PC-3 (cell line): ENCODE measurements at regions not wholly inside any gene's neighbourhood (a gene's known extent, or its start where the extent isn't known, plus 50 kb on each side); places are given as distances from the start of the nearest gene placed in this dataset.

ENCODE experiments used
- ATAC-seq: fragments of 200-7000 bp; cut with Tn5 transposase; 2 replicates; pipeline ENCODE4 v1.9.1; 2020; ENCODE audit warnings: mild to moderate bottlenecking, moderate library complexity
- BruUV-seq: library from RNA; stranded (reverse); fragments of 400-500 nt; replicated peaks from 2 replicates; lab custom pipeline; 2021; lab: Mats Ljungman, UMichigan
- CTCF ChIA-PET: fragments of 300-600 bp; sonication (Branson Sonifier 250); formaldehyde crosslinking; loops from one replicate; lab custom pipeline; 2022; ENCODE audit warnings: antibody characterized with exemption; lab: Charles Lee
- POLR2A ChIA-PET: fragments of 300-600 bp; sonication (Branson Sonifier 250); formaldehyde crosslinking; loops from one replicate; lab custom pipeline; 2022; ENCODE audit warnings: antibody characterized with exemption; ENCODE audit not compliant: unreplicated experiment; lab: Charles Lee
- DNase-seq: peaks from one replicate; pipeline ENCODE4 v3.0.0-alpha.2; 2015
- H2AFZ ChIP-seq: fragments of 300-600 bp; sonication (generic); 2 replicates; pipeline ENCODE4 v1.6.0; 2016; ENCODE audit warnings: antibody characterized with exemption, low read length
- H3F3A ChIP-seq: fragments of 300-600 bp; sonication (generic); one replicate; pipeline ENCODE4 v1.6.0; 2017; ENCODE audit warnings: antibody characterized with exemption, low read length, control low read depth, mild to moderate bottlenecking; ENCODE audit not compliant: unreplicated experiment
- H3K27ac ChIP-seq: fragments of 300-600 bp; sonication (generic); 2 replicates; pipeline ENCODE4 v1.5.1; 2016; ENCODE audit warnings: mild to moderate bottlenecking, low read length
- H3K27me3 ChIP-seq: fragments of 300-600 bp; sonication (generic); 2 replicates; pipeline ENCODE4 v1.6.1; 2016; ENCODE audit warnings: low read length, mixed read lengths
- H3K36me3 ChIP-seq: fragments of 300-600 bp; sonication (generic); 2 replicates; pipeline ENCODE4 v1.6.1; 2016; ENCODE audit warnings: low read depth, mixed run types, low read length, mixed read lengths
- H3K4me1 ChIP-seq: fragments of 300-600 bp; sonication (generic); 2 replicates; pipeline ENCODE4 v1.5.1; 2016; ENCODE audit warnings: low read length; ENCODE audit not compliant: insufficient read depth
- H3K4me2 ChIP-seq: fragments of 300-600 bp; sonication (generic); 2 replicates; pipeline ENCODE4 v1.6.0; 2016; ENCODE audit warnings: low read length
- H3K4me3 ChIP-seq: fragments of 300-600 bp; sonication (generic); 2 replicates; pipeline ENCODE4 v1.5.1; 2016; ENCODE audit warnings: mild to moderate bottlenecking, low read length, mixed read lengths
- H3K79me2 ChIP-seq: fragments of 300-600 bp; sonication (generic); 2 replicates; pipeline ENCODE4 v1.6.1; 2017; ENCODE audit warnings: low read length, mixed read lengths
- H3K9ac ChIP-seq: fragments of 300-600 bp; sonication (generic); 2 replicates; pipeline ENCODE4 v1.6.0; 2016; ENCODE audit warnings: mild to moderate bottlenecking, low read length
- H3K9me2 ChIP-seq: fragments of 300-600 bp; sonication (generic); replicated peaks from 2 replicates; pipeline ENCODE4 v1.6.1; 2016; ENCODE audit warnings: mixed run types, low read length, mixed read lengths
- H3K9me3 ChIP-seq: fragments of 300-600 bp; sonication (generic); 2 replicates; pipeline ENCODE4 v1.6.1; 2016; ENCODE audit warnings: low read length, mixed read lengths
- H4K20me1 ChIP-seq: fragments of 300-600 bp; sonication (generic); 2 replicates; pipeline ENCODE4 v1.6.1; 2016; ENCODE audit warnings: low read length, mixed read lengths
- CTCF ChIP-seq: fragments of 300-600 bp; sonication (generic); conservative IDR thresholded peaks from 2 replicates; pipeline ENCODE4 v1.5.1; 2017; ENCODE audit warnings: antibody characterized with exemption, low read depth, mild to moderate bottlenecking, low read length
- EZH2 ChIP-seq: fragments of 300-600 bp; sonication (generic); IDR thresholded peaks from one replicate; pipeline ENCODE4 v1.6.1; 2017; ENCODE audit warnings: antibody characterized with exemption, mild to moderate bottlenecking, low read length; ENCODE audit not compliant: unreplicated experiment
- EZH2phosphoT487 ChIP-seq: fragments of 300-600 bp; sonication (generic); IDR thresholded peaks from 2 replicates; pipeline ENCODE4 v1.6.1; 2018; ENCODE audit warnings: mild to moderate bottlenecking, antibody characterized with exemption, low read length, borderline replicate concordance
- intact Hi-C: fragments of 100-400 bp; cut with micrococcal nuclease; formaldehyde crosslinking; loops from 2 replicates; pipeline ENCODE4 v1.9.0; 2023

- Histone ChIP-seq H3F3A (no peaks in the 10 kb centered on the region), H3K36me3 (no peaks in the 10 kb centered on the region), H3K4me2 (no peak overlapping the region), H3K27ac (no peak overlapping the region), H3K79me2 (no peaks in the 10 kb centered on the region), H3K4me3 (no peak overlapping the region), H3K9ac (no peak overlapping the region), H3K4me1 (no peaks in the 10 kb centered on the region), H4K20me1 (no peaks in the 10 kb centered on the region), H2AFZ (no peak overlapping the region), H3K9me3 (no peaks in the 10 kb centered on the region), H3K27me3 (peaks cover 26% of the 10 kb centered on the region), H3K9me2 (no peaks in the 10 kb centered on the region)
- CTCF ChIA-PET = no interaction called here
- ATAC-seq (no peak), DNase-seq (no peak)
- no peak for TF ChIP-seq EZH2
- TF ChIP-seq EZH2phosphoT487 = no peak
- no peak for TF ChIP-seq CTCF
- BruUV-seq = no TSS peak
- POLR2A ChIA-PET = no interaction called here
- intact Hi-C loops = no loop called here
These were observed 912.6 kb downstream of the GATA3 start for GRCh38 chr10:8967061-8967460.

GRCh38 chr10:8969853-8970252, 915.4 kb downstream of the GATA3 start:
- Histone ChIP-seq H3K36me3 (no peaks in the 10 kb centered on the region), H3K4me1 (no peaks in the 10 kb centered on the region), H3K9me3 (no peaks in the 10 kb centered on the region), H2AFZ (no peak overlapping the region), H3K4me3 (no peak overlapping the region), H3K9ac (no peak overlapping the region), H3K4me2 (no peak overlapping the region), H3K27ac (no peak overlapping the region), H4K20me1 (no peaks in the 10 kb centered on the region), H3F3A (no peaks in the 10 kb centered on the region), H3K27me3 (peaks cover 39% of the 10 kb centered on the region), H3K79me2 (no peaks in the 10 kb centered on the region), H3K9me2 (no peaks in the 10 kb centered on the region)
- no TSS peak for BruUV-seq
- DNase-seq = no peak
- ATAC-seq = no peak
- ChIA-PET POLR2A (no interaction called here), CTCF (no interaction called here)
- no peak for TF ChIP-seq EZH2phosphoT487
- TF ChIP-seq EZH2 = no peak
- TF ChIP-seq CTCF = no peak
- intact Hi-C loops = no loop called here

DNA sequence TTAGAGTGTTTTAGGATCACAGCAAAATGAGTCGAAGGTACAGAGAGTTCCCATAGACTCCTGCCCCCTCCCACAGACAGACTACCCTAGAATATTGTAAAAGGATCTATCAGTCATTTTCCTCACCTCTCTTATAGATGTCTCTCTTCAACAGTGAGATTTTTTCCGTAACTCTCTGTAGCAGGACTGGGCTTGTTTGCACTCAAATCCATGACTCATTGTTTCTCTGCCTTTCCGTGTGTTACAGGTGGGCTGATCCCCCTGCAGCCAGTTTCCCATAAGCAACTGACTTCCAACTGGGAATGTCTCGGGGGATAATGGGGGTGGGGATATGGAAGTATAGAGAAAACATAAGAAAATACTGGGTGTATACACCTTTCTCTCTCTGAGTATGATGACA, 921.0 kb downstream of the GATA3 start:
- H3K4me2 ChIP-seq = no peak overlapping the region
- H3K79me2 ChIP-seq = no peaks in the 10 kb centered on the region
- POLR2A ChIA-PET = no interaction called here
- H3K4me3 ChIP-seq = no peak overlapping the region
- no peaks in the 10 kb centered on the region for H3K9me3 ChIP-seq
- H3K27me3 ChIP-seq = peaks cover 53% of the 10 kb centered on the region
- H3K9me2 ChIP-seq = no peaks in the 10 kb centered on the region
- no peaks in the 10 kb centered on the region for H3K4me1 ChIP-seq
- H3K27ac ChIP-seq = no peak overlapping the region
- ATAC-seq = no peak
- CTCF ChIA-PET = no interaction called here
- H3K9ac ChIP-seq = no peak overlapping the region
- no peaks in the 10 kb centered on the region for H4K20me1 ChIP-seq
- DNase-seq = no peak
- H3F3A ChIP-seq = no peaks in the 10 kb centered on the region
- no peaks in the 10 kb centered on the region for H3K36me3 ChIP-seq
- no peak overlapping the region for H2AFZ ChIP-seq
- BruUV-seq = no TSS peak
- TF ChIP-seq EZH2 (no peak), CTCF (no peak), EZH2phosphoT487 (no peak)
- intact Hi-C loops = no loop called here
